DMS114 treated with DMSO at 0.1 percent for 48 hours (cell line): ENCODE measurements at regions not wholly inside any gene's neighbourhood (a gene's known extent, or its start where the extent isn't known, plus 50 kb on each side); places are given as distances from the start of the nearest gene placed in this dataset.
"Not testable (repeated sequence)": the region's sequence is repeated elsewhere in the genome, so short reads cannot be mapped to it uniquely, and the experiment has no call there.

Experiments used
- DNase-seq: peaks from one replicate; lab custom pipeline; 2025; ENCODE audit not compliant: unreplicated experiment; lab: John Stamatoyannopoulos, UW

DNA sequence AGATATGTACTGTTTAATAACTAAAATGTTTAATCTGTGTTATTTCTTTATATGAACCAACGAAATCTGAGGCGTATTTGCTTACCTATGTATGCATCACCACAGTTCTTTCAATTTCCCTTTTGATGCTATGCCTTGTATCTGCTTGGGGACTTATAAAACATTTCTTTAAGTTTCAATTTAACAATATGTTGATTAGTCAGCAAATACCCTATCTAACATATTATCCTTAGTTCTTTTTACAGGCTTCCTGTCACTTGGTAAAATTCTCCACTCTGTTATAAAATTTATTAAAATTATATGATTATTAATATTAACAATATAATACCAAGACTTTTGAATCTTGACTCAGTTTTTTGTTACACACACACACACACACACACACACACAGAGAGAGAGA lies 174.3 kb downstream of the CPS1 start:
- no peak for DNase-seq

DNA sequence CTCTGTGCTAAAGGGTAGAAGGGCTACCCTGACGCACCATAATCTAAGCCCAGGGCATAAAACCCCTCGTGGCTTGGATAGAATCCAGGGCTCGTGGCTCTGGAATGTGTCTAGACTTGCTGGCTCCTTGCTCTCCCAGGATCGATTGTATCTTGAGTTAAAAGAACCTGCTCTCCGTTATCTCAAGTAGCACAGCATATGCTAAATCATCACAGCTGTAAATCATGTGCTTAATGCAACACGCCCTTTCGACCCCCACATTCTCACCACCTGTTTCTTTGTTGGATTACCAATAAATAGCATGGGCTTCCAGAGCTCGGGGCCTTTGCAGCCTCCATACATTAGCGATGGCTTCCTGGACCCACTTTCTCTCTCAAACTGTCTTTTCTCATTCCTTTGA lies 190.4 kb downstream of the CPS1 start:
- not testable (repeated sequence) for DNase-seq

DNA sequence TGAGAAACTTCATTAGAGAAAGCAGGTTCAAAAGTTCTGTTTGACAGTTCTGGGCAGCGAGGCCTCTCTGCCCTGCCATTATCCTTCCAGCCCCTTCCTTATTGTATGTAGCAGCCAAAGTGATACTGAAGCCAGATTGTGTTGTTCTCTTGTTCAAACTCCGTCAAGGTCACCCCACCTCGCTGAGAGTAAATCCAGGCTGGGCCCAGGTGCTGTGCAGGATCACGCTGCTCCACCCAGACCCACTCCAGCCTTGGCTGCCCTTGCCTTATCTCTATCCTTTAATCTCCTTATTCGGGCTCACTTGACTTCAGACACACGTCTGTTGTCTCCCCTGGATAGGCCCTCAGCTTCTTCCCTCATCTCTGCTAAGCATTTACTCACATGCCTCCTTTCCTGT lies 196.1 kb downstream of the CPS1 start:
- DNase-seq = no peak

DNA sequence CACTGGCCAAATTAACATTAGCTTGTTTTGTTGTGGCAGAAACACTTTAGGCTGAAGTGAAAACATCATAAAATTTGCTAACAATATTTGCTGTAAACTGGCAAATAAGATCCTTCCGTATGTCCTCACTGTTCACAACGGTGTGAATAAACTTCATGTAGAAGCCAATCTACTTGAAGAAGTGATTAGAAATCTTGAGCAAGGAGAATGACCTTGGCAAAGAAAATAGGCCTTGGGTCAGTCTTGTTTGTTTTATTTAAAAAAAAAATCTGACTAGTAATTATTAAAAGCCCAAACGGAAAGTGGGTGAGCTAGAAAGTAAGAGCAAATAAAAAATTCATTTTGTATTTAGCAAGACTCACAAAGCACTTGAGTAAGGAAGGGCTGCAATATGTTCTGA lies 197.0 kb downstream of the CPS1 start:
- DNase-seq = no peak

DNA sequence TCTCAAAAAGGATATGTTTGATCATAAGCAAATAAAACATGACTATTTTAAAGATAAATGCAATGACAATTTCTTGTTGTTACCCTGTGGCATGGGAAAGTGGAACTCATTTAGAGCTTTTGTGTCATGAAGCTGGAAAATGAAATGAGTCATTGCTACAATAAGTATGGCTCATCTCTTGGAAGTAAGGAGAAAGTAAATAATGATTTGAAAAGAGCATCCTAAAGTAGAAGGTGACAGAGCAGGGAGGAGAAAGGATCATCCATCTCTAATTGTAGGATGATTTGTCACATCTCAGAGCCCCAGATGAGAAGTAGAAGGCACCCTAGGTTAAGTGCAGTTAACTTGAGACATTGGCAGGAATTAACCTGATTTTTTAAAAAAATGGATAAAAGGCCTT lies 200.5 kb downstream of the CPS1 start:
- no peak for DNase-seq

DNA sequence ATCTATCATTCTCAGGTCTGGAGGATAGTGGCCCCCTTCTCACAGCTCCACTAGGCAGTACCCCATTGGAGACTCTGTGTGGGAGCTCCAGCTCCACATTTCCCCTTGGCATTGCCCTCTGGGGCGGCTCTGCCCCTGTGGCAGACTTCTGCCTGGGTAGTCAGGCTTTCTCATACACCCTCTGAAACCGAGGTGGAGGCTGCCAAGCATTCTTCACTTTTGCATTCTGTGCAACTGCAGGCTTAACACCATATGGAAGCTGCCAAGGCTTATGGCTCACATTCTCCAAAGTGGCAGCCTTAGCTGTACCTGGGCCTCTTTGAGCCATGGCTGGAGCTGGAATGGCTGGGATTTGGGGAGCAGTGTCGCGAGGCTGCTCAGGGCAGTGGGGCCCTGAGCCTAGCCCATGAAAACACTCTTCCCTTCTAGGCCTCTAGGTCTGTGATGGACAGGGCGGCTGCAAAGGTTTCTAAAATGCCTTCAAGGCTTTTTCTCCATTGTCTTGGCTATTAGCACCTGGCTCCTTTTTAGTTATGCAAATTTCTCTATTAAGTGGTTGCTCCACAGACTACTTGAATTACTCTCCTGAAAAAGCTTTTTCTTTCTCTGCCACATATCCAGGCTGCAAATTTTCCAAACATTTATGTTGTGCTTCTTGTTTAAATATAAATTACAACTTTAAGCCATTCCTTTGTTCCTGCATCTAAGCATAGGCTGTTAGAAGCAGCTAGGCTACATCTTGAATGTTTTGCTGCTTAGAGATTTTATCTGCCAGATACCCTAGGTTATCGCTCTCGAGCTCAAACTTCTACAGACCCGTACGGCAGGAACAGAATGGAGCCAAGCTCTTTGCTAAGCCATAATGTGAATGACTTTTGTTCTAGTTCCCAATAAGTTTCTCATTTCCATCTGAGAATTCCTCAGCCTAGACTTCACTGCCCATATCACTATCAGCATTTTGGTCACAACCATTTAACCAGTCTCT lies 206.5 kb downstream of the CPS1 start:
- no peak for DNase-seq

DNA sequence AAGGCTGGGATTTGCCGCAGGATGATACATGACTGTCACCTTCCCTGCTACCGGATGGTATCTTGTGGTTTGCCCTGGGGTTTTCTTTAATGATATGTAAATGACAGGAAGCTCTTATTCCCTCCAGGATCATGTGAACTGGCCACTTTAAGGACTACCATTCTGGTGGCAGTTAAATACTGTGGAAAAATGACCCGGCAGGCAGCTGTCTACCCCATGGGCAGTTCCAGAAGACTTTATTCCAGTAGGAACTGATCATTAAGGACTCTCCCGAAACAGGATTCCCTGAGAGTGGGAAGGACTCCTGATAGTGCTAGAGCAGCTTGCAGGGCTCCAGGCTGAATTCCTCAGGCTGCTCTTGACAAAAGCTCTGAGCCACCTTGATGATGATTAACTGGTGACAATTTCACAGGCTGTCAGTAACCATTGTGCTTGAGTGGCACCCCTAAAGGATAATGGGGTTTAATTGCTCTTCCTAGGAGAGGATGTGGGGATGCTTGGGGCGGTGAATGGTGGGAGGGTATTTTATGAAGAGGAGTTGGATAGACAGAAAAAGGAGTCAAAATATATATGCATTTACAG lies 212.0 kb downstream of the CPS1 start:
- DNase-seq = no peak

DNA sequence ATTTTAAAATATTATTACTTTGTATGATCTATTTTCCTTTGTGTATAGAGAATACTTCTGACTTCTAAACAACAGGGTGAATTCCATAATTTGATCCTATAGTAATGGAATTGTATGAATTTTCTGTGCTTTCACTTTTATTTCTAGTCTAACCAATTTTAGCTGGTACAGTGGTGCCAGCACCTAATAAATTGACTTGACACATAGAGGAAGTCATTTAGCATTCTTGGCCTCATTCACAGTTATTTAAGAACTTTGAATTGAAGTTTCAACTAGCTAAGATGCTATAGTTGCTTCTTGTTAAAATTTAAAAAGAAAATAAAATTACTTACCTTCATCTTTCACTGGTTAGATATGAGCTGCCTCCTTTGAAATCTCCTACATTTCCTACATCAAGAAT lies 220.4 kb downstream of the CPS1 start:
- no peak for DNase-seq

DNA sequence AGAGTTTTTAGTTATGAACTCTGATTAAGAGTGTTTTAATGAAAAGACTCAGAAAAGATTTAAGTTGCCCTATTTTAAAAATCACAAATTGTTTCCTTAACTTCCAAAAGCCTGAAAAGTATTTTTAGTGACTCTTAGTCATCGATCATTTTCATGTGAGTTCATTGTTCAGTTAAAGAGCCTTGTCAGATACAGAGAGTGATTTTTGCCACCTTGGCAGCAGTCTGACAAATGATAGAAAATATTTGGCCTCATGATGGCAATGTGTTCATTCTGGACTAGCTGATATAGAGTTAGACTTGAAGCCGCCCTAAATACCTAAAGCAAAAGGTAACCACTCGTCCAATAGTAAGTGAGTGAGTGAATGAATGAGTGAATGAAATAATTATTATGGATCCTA lies 225.8 kb downstream of the CPS1 start:
- DNase-seq = no peak

DNA sequence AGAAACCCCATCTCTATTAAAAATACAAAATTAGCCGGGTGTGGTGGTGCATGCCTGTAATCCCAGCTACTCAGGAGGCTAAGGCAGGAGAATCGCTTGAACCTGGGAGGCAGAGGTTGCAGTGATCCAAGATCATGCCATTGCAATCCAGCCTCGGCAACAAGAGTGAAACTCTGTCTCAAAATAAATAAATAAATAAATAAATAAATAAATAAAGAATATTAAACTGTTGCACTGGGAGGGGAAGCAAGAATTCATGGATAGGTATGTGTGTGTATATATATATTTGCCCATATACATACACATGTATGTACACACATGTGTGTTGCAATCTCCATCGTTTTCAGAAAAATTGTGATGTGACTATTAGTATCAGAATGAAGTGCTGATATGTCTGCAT lies 231.4 kb downstream of the CPS1 start:
- not testable (repeated sequence) for DNase-seq

DNA sequence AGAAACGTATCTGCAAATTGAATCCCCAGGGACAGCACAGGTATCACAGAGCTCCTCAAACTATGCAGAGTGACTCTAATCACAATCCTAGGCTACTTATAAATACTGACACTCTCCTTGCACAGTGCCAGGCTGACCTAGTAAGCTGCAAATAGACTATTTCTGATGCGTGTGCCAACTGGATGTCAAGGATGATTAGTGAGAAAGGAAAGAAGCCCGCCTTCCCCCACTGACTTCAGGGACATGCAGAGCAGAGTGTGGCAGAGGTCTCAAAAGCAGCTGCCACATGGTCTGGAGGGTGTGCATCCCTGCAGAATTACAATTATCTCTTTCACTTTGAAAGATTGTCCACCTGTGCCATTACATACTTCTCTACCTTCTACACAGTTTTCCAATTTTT lies 235.6 kb downstream of the CPS1 start:
- DNase-seq = no peak

DNA sequence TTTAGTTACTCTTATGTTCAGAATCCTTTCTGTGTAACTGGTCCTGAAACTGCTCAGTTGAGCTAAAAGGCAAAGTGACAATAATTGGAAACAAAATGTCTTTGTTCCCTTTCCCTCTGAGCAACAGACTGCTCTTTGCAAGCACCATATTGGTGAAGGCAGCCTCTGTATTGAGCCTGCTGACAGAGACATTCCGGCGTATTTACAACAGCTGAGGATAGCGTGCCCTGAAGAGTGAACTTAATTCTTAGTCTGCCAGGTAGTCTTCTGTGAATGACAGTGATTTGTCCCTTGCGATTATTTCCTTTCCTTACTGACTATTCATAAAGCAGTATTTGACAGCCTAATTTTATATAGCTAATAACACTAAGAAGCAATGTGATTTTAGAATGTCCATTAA lies 239.1 kb downstream of the CPS1 start:
- no peak for DNase-seq

DNA sequence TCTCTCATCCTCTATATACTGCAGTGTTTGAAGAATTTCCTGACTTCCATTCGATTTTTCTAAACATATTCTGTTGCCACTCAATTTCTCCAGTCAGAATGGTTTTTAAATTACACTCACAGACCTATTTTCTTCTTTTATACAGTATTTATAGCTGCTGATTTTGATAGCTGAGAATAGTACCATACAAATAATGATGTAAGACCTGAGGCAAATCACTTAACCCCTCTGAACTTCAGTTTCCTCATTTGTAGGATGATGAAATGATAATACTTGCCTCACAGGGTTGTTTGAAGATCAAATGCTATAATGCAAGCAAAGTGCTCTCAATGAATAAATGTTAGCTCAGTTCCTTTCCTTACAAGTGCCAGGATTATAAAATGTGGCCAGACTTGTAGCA lies 241.8 kb downstream of the CPS1 start:
- no peak for DNase-seq

DNA sequence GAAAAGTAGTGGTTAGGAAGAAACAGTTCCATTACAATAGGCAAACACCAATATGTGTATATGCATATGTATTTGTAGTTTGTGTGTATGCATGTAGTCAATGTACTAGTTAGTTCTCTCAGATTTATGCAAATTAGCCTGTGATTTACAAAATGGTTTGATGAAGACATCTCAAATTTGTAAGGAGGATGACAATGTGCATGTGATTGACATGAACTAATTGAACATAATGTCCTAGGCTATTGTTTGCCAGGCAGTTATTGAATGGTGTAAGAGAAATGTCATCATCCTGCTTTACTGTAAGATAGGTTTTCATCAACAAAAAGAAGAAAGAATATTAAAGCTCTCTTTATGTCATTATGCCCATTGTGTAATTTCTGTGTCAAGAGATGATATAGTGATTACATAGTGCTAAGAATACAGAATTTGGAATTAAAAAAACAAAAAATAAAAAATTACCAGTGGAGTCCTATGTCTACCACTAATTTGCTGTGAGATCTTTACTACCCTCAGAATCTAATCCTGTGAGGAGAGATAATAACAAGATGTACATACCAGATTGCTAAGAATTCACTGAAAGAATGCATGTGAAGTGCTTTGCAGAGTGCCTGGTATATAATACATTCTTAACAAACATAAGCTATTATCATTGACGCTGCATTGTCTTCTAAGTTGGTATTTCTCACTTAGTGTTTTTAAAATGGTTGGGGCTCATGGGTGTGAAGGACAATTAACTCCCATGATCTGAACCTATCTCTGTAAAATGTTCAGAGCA lies 258.0 kb downstream of the CPS1 start:
- no peak for DNase-seq

DNA sequence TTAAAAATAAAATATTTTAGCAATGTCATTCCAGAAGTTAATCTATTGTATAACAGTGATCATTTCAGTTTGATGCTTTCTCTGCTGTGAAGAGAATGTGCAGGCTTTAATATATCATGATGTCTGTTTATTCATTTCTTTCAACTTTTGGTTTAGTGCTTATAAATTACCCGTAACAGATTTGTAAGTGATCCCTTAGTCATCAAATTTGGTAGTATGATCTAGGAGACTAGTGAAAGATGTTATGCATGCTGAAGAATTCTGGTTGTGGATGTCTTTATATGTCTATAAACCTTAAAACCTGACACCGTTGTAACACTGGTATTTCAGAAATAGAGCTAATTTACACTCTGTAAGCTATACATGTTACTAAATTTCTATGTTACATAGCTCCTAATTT lies 260.4 kb downstream of the CPS1 start:
- no peak for DNase-seq

DNA sequence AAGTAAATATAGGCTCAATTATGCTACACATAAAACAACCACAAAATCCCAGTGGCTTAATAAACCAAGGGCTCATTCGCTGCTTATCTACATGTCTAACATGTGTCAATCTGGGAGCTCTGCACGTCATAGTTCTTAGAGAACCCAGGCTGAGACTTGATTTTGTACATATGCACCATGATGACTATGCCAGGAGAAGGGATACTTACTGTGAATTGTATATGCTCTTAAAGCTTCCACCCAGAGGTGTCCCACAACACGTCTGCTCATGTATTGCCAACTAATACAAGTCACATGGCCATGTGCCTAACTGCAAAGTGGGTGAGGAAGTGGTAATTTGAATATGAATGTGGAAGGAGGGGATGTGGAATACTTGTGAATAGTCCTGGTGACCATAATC lies 262.1 kb downstream of the CPS1 start:
- no peak for DNase-seq

DNA sequence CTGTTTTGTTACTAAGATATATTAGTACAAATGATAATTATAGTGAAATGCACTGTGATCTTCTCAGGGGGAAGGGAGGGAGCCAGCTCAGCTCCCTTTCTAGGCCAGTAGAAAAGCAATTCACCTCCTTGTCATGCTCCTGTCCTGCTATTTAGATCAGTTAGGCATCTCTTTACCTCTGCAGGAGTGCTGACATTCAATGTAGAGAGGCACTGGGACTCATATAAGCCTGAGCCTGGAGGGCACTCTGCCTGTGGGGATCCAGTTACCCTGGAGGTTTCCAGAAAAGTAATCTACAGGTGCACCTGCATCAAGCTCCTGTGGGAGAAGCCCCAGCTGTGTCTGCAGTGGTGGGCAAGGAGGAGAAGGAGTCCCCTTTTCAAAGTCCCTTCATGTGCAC lies 277.0 kb downstream of the CPS1 start:
- DNase-seq = no peak

DNA sequence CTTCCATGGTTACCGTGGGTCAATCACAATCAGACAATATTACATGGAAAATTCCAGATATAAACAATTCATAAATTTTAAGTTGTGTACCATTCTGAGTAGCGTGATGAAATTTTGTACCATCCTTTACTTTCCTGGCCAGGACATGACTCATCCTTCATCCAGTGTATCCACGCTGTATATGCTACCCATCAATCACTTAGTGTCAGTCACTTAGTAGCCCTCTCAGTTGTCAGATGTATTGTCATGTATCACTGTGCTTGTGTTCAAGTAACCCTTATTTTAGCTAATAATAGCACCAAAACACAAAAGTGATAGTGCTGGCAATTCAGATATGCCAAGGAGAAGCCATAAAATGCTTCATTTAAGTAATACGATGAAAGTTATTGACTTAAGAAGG lies 282.6 kb downstream of the CPS1 start:
- no peak for DNase-seq

DNA sequence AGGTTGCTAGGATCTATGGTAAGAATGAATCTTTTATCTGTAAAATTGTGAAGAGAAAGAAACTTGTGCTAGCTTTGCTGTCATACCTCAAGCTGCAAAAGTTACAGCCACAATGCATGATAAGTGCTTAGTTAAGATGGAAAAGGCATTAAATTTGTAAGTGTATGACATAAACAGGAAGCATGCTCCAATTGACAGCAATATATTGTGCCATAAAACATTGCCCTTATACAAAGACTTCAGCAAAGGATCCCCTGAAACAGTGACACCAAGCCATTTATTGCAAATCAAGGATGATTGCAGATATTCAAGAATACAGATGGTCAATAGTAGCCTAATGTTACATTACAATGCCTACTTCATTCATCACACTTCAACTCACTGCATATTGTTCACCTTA lies 283.1 kb downstream of the CPS1 start:
- DNase-seq = no peak

DNA sequence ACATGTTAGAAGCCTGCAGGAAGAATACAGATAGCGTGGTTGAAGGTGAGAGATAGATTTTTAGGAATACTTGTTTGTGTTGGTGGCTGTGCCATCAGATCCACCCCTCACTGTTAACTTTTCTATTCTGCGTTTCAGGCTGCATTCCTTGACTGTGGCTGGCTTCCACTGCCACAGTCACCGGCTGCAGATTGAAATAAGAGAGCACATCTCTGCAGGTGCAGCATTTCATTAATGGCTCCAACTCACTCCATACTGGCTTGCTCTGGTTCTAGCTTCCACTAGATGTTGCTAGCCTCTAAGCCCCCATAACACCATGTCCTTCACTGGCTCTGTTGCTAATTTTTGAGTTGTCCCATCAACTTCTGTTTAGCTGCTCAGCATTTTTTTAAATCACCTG lies 286.5 kb downstream of the CPS1 start:
- DNase-seq = no peak

DNA sequence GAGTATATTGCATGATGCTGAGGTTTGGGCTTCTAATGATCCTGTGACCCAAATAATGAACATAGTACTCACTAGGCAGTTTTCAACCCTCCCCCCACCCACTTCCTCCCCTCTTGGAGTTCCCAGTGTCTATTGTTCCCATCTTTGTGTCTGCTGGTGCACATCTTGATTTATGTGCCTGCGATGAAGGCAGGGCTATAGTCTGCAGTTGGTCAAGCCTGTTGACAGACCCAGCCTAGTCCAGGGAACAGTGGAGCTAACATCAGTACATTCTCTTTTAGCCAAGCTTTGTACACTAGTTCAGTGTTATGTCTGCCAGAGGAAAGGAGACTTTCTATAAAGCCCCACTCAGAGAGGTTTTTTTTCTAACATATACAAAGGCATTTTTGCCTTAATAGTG lies 287.6 kb downstream of the CPS1 start:
- DNase-seq = no peak

DNA sequence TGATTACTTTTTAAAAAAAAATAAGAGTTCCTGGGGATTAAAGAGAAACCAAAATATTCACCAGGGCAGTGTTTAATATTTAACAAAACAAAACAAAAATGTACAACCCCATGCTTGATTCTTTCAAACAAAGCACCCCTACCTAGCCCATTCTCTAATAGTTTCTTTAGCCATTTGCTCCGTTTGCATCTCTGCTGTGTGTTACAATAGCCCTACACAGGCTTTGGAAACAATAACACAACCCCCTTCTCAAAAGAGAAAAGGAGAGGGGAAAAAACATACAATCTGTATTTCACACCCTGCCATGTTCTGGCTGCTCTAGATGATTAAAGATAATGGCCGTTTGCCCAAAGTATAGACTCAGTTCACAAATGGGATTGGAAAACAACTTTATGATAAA lies 302.9 kb downstream of the CPS1 start:
- no peak for DNase-seq
